ENCODE measurements at regions not wholly inside any gene's neighbourhood (a gene's known extent, or its start where the extent isn't known, plus 50 kb on each side); places are given as distances from the start of the nearest gene placed in this dataset.

DNA sequence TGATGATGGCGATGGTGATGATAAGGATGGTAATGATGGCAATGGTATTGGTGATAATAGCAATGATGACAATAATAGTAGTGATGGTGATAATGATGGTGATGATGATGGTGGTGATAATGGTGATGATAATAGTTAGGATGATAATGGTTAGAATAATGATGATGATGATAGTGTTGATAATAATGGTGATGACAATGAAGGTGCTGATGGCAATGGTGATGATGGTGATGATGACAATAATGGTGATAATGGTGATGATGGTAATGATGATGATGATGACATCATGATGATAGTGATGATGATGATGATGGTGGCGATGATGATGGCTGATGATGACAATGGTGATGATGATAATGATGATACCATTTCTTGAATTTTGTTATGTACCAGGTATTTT lies 309.9 kb downstream of the MIAT start:
- TF ChIP-seq POLR2A (IDR thresholded peaks at IDR 0.05), result no peak
- TF ChIP-seq, protein P1, sequence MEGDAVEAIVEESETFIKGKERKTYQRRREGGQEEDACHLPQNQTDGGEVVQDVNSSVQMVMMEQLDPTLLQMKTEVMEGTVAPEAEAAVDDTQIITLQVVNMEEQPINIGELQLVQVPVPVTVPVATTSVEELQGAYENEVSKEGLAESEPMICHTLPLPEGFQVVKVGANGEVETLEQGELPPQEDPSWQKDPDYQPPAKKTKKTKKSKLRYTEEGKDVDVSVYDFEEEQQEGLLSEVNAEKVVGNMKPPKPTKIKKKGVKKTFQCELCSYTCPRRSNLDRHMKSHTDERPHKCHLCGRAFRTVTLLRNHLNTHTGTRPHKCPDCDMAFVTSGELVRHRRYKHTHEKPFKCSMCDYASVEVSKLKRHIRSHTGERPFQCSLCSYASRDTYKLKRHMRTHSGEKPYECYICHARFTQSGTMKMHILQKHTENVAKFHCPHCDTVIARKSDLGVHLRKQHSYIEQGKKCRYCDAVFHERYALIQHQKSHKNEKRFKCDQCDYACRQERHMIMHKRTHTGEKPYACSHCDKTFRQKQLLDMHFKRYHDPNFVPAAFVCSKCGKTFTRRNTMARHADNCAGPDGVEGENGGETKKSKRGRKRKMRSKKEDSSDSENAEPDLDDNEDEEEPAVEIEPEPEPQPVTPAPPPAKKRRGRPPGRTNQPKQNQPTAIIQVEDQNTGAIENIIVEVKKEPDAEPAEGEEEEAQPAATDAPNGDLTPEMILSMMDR (IDR thresholded peaks at IDR 0.05), result no peak

Data from Peyer's patch (tissue), 4 donors.